OCI-LY7 (cell line): ENCODE measurements at regions not wholly inside any gene's neighbourhood (a gene's known extent, or its start where the extent isn't known, plus 50 kb on each side); places are given as distances from the start of the nearest gene placed in this dataset.

Source experiments
- BruUV-seq: library from RNA; stranded (reverse); fragments of 400-500 nt; replicated peaks from 2 replicates; lab custom pipeline; 2021; lab: Mats Ljungman, UMichigan
- CTCF ChIA-PET: fragments of 300-600 bp; sonication (Branson Sonifier 250); formaldehyde crosslinking; loops from one replicate; lab custom pipeline; 2022; ENCODE audit warnings: antibody characterized with exemption; ENCODE audit not compliant: unreplicated experiment; lab: Charles Lee
- POLR2A ChIA-PET: fragments of 300-600 bp; sonication (Branson Sonifier 250); formaldehyde crosslinking; loops from one replicate; lab custom pipeline; 2022; ENCODE audit warnings: antibody characterized with exemption; lab: Charles Lee
- DNase-seq: peaks from one replicate; pipeline ENCODE4 v3.0.0-alpha.2; 2015; ENCODE audit warnings: low spot score
- H2AFZ ChIP-seq: fragments of 200-600 bp; sonication (generic), shearing (Covaris generic); 2 replicates; pipeline ENCODE4 v1.6.1; 2014; ENCODE audit warnings: mild to moderate bottlenecking, antibody characterized with exemption, low read length, moderate library complexity
- H3K27ac ChIP-seq: fragments of 200-600 bp; sonication (generic); 2 replicates; pipeline ENCODE4 v1.5.1; 2014; ENCODE audit warnings: mixed run types, low read depth, mild to moderate bottlenecking, moderate library complexity, low read length, inconsistent platforms; ENCODE audit not compliant: poor library complexity, severe bottlenecking
- H3K36me3 ChIP-seq: fragments of 200-600 bp; sonication (generic); 2 replicates; pipeline ENCODE4 v1.6.1; 2014; ENCODE audit warnings: mild to moderate bottlenecking, antibody characterized with exemption, low read length, moderate library complexity, mixed read lengths; ENCODE audit not compliant: insufficient read depth
- H3K4me1 ChIP-seq: fragments of 200-600 bp; sonication (generic); 2 replicates; pipeline ENCODE4 v1.5.1; 2014; ENCODE audit warnings: mild to moderate bottlenecking, low read length; ENCODE audit not compliant: insufficient read depth, poor library complexity, severe bottlenecking
- H3K4me2 ChIP-seq: fragments of 200-600 bp; sonication (generic); 2 replicates; pipeline ENCODE4 v1.6.1; 2014; ENCODE audit warnings: mild to moderate bottlenecking, low read length
- H3K4me3 ChIP-seq: fragments of 200-600 bp; sonication (generic); 2 replicates; pipeline ENCODE4 v1.5.1; 2014; ENCODE audit warnings: mild to moderate bottlenecking, low read depth, low read length; ENCODE audit not compliant: poor library complexity, severe bottlenecking
- H3K79me2 ChIP-seq: fragments of 200-600 bp; sonication (generic); 2 replicates; pipeline ENCODE4 v1.6.1; 2016; ENCODE audit warnings: low read depth, mild to moderate bottlenecking, low read length, moderate library complexity, mixed read lengths; ENCODE audit not compliant: insufficient read depth
- H3K9me2 ChIP-seq: fragments of 200-600 bp; sonication (generic); 2 replicates; pipeline ENCODE4 v1.6.1; 2016; ENCODE audit warnings: mild to moderate bottlenecking, low read length, mixed read lengths; ENCODE audit not compliant: insufficient read depth
- H3K9me3 ChIP-seq: fragments of 200-600 bp; sonication (generic); 2 replicates; pipeline ENCODE4 v1.6.1; 2014; ENCODE audit warnings: mild to moderate bottlenecking, mixed run types, low read length, mixed read lengths
- H4K20me1 ChIP-seq: fragments of 200-600 bp; sonication (generic); 2 replicates; pipeline ENCODE4 v1.6.1; 2014; ENCODE audit warnings: mild to moderate bottlenecking, antibody characterized with exemption, low read length, moderate library complexity, mixed read lengths; ENCODE audit not compliant: insufficient read depth
- EZH2phosphoT487 ChIP-seq: fragments of 200-600 bp; sonication (generic); IDR thresholded peaks from 2 replicates; pipeline ENCODE4 v1.6.1; 2018; ENCODE audit warnings: low read depth, borderline replicate concordance, mild to moderate bottlenecking, mixed run types, antibody characterized with exemption, low read length, moderate library complexity, mixed read lengths
- intact Hi-C: fragments of 100-400 bp; cut with micrococcal nuclease; formaldehyde crosslinking; loops from one replicate; pipeline ENCODE4 v1.10.0; 2022; ENCODE audit not compliant: unreplicated experiment
- TF ChIP-seq, protein P1 (sequence below): fragments of 200-600 bp; sonication (generic); conservative IDR thresholded peaks from 2 replicates; pipeline ENCODE4 v1.5.1; 2014; ENCODE audit warnings: mild to moderate bottlenecking, antibody characterized with exemption, low read length, moderate library complexity, mixed read lengths

DNA sequence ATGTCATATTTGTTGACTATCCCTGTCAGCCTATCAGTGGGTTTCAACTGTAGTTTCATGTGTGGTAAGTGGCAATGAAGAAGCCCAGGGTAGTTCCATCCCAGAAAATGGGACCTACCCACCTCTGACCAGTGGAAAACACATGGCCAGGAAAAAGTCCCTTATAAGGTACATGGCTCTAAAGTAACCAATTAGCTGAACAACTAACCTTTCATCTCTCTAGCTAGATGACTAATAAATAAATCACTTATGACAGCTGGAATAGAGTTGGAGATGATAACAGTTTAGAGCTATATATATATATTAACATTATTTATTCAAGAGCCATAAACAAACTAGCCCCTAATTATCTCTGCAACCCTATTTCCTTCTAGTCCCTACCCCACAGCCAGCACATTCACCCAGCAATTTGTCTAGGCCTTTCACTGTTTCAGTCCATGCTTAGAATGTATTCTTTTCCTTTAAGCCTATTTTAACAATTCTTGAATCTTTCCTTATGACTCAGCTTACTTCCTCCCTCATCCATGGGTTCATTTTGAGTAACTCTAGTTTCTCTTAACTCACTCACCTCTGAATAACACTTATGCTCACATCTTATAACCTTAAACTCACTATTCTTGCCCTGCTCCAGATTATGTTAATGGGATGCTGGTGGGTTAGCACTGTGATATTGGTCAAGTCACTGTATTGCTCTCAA lies 83.7 kb downstream of the TNFSF18 start:
- no peak for DNase-seq
- Histone ChIP-seq H3K79me2 (no peaks in the 10 kb centered on the region), H3K9me3 (no peaks in the 10 kb centered on the region), H3K36me3 (no peaks in the 10 kb centered on the region), H3K9me2 (no peaks in the 10 kb centered on the region), H3K4me2 (no peak overlapping the region), H4K20me1 (no peaks in the 10 kb centered on the region), H3K4me3 (no peak overlapping the region), H3K27ac (no peak overlapping the region), H2AFZ (no peak overlapping the region), H3K4me1 (no peaks in the 10 kb centered on the region)
- TF ChIP-seq, protein P1, sequence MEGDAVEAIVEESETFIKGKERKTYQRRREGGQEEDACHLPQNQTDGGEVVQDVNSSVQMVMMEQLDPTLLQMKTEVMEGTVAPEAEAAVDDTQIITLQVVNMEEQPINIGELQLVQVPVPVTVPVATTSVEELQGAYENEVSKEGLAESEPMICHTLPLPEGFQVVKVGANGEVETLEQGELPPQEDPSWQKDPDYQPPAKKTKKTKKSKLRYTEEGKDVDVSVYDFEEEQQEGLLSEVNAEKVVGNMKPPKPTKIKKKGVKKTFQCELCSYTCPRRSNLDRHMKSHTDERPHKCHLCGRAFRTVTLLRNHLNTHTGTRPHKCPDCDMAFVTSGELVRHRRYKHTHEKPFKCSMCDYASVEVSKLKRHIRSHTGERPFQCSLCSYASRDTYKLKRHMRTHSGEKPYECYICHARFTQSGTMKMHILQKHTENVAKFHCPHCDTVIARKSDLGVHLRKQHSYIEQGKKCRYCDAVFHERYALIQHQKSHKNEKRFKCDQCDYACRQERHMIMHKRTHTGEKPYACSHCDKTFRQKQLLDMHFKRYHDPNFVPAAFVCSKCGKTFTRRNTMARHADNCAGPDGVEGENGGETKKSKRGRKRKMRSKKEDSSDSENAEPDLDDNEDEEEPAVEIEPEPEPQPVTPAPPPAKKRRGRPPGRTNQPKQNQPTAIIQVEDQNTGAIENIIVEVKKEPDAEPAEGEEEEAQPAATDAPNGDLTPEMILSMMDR = no peak
- no peak for TF ChIP-seq EZH2phosphoT487
- POLR2A ChIA-PET = interaction anchor here (0.7 kb wide), 2 partner anchors 8 to 194 kb away, joined by 3 to 6 read pairs; no protein-coding TSS in a partner anchor
- intact Hi-C loops = no loop called here
- no TSS peak for BruUV-seq
- CTCF ChIA-PET = no interaction called here

DNA sequence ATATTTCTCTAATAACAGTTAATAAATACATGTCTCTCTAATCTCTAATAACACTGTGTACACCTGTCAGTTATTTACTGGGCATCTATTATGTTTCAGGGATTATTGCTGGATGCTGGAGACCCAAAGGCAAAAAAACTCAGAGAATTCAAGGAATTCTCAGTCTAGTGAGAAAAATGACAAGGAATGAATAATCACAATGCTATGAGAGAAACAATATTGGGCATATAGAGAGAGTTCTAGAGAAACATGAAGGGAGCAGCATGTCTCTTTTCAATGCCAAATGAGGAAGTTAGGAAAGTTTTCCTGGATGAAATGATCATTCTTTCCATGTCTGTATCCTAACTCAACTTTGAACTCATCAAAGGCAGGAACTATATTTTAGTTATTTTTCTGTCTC lies 82.8 kb downstream of the TNFSF18 start:
- no peak for DNase-seq
- Histone ChIP-seq H4K20me1 (no peaks in the 10 kb centered on the region), H3K27ac (no peak overlapping the region), H2AFZ (no peak overlapping the region), H3K79me2 (no peaks in the 10 kb centered on the region), H3K4me1 (no peaks in the 10 kb centered on the region), H3K9me3 (no peaks in the 10 kb centered on the region), H3K4me3 (no peak overlapping the region), H3K9me2 (no peaks in the 10 kb centered on the region), H3K4me2 (no peak overlapping the region), H3K36me3 (no peaks in the 10 kb centered on the region)
- TF ChIP-seq, protein P1 = no peak
- TF ChIP-seq EZH2phosphoT487 = no peak
- intact Hi-C loops = no loop called here
- CTCF ChIA-PET = no interaction called here
- no TSS peak for BruUV-seq
- POLR2A ChIA-PET = no interaction called here

DNA sequence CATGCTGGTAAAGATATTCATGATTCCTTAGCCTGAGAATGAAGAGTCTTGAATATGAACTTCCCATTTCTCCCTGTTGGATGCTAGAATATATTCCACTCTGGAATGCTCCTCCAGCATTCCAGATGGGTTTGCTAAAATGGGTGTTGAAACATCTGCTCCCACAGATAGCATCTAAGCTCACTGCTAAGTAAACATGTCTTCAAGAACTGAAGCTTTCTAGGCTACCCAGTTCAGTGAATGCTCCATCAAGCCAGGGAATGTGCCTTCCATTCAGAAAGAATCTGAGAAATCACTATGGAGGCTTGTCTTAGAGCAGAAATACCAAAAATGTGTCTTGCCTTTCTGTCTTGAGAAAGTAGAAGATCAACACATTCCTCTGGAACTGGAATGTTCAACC lies 81.1 kb downstream of the TNFSF18 start:
- POLR2A ChIA-PET = no interaction called here
- CTCF ChIA-PET = no interaction called here
- Histone ChIP-seq H3K4me1 (no peaks in the 10 kb centered on the region), H3K9me2 (no peaks in the 10 kb centered on the region), H3K79me2 (no peaks in the 10 kb centered on the region), H3K27ac (no peak overlapping the region), H3K36me3 (no peaks in the 10 kb centered on the region), H2AFZ (no peak overlapping the region), H3K4me3 (no peak overlapping the region), H4K20me1 (no peaks in the 10 kb centered on the region), H3K4me2 (no peak overlapping the region), H3K9me3 (no peaks in the 10 kb centered on the region)
- TF ChIP-seq EZH2phosphoT487 = no peak
- TF ChIP-seq, protein P1 = no peak
- BruUV-seq = no TSS peak
- DNase-seq = no peak
- intact Hi-C loops = no loop called here
